Trophoblast cell (in vitro differentiated cells and primary cell): ENCODE measurements at regions not wholly inside any gene's neighbourhood (a gene's known extent, or its start where the extent isn't known, plus 50 kb on each side); places are given as distances from the start of the nearest gene placed in this dataset.

Source experiments
- DNase-seq, 2 donors: peaks; one replicate each; pipeline ENCODE4 v3.0.0-alpha.2; 2016
- H2AFZ ChIP-seq: 2 replicates; pipeline ENCODE4 v1.6.1; 2013; ENCODE audit warnings: low read length, moderate library complexity, mild to moderate bottlenecking; ENCODE audit not compliant: insufficient read depth, poor library complexity
- H2AK5ac ChIP-seq: 2 replicates; pipeline ENCODE4 v1.6.1; 2013; ENCODE audit warnings: mild to moderate bottlenecking, low read length
- H2BK120ac ChIP-seq: 2 replicates; pipeline ENCODE4 v1.6.1; 2013; ENCODE audit warnings: low read length, mild to moderate bottlenecking, moderate library complexity; ENCODE audit not compliant: insufficient read depth, poor library complexity
- H2BK12ac ChIP-seq: 2 replicates; pipeline ENCODE4 v1.6.1; 2013; ENCODE audit warnings: mild to moderate bottlenecking, low read length, moderate library complexity
- H2BK5ac ChIP-seq: 2 replicates; pipeline ENCODE4 v1.6.1; 2013; ENCODE audit warnings: low read length, low read depth, moderate library complexity, mild to moderate bottlenecking; ENCODE audit not compliant: poor library complexity
- H3K14ac ChIP-seq: 2 replicates; pipeline ENCODE4 v1.6.1; 2013; ENCODE audit warnings: mild to moderate bottlenecking, low read length
- H3K18ac ChIP-seq: 2 replicates; pipeline ENCODE4 v1.6.1; 2013; ENCODE audit warnings: mild to moderate bottlenecking, low read length
- H3K23ac ChIP-seq: 2 replicates; pipeline ENCODE4 v1.6.1; 2013; ENCODE audit warnings: low read length
- H3K27ac ChIP-seq: 2 replicates; pipeline ENCODE4 v1.5.1; 2013; ENCODE audit warnings: low read depth, mild to moderate bottlenecking, inconsistent platforms, low read length, moderate library complexity
- H3K27me3 ChIP-seq: 2 replicates; pipeline ENCODE4 v1.6.1; 2013; ENCODE audit warnings: inconsistent platforms, mild to moderate bottlenecking, low read length, moderate library complexity; ENCODE audit not compliant: insufficient read depth
- H3K36me3 ChIP-seq, 2 experiments: 1 replicate in 1 of 2; 2 replicates in 1 of 2; pipeline ENCODE4 v1.6.1; 2013; ENCODE audit warnings: low read length in 2 of 2, mild to moderate bottlenecking in 2 of 2, moderate library complexity in 1 of 2; ENCODE audit not compliant: insufficient read depth in 2 of 2, control insufficient read depth in 1 of 2
- H3K4ac ChIP-seq: 2 replicates; pipeline ENCODE4 v1.6.1; 2013; ENCODE audit warnings: low read depth, mild to moderate bottlenecking, low read length, moderate library complexity
- H3K4me1 ChIP-seq, 2 experiments: 1 replicate in 1 of 2; 2 replicates in 1 of 2; pipeline ENCODE4 v1.6.1; 2013; ENCODE audit warnings: low read length in 2 of 2, mild to moderate bottlenecking in 2 of 2, moderate library complexity in 1 of 2; ENCODE audit not compliant: insufficient read depth in 2 of 2, control insufficient read depth in 1 of 2
- H3K4me2 ChIP-seq: 2 replicates; pipeline ENCODE4 v1.6.1; 2013; ENCODE audit warnings: inconsistent platforms, mild to moderate bottlenecking, low read length, moderate library complexity
- H3K4me3 ChIP-seq: 2 replicates; pipeline ENCODE4 v1.5.1; 2013; ENCODE audit warnings: mild to moderate bottlenecking, low read depth, low read length, inconsistent platforms
- H3K79me1 ChIP-seq: one replicate; pipeline ENCODE4 v1.6.1; 2013; ENCODE audit warnings: low read length
- H3K79me2 ChIP-seq: 2 replicates; pipeline ENCODE4 v1.6.1; 2013; ENCODE audit warnings: low read length, mild to moderate bottlenecking; ENCODE audit not compliant: control insufficient read depth, insufficient read depth, poor library complexity
- H3K9ac ChIP-seq: 2 replicates; pipeline ENCODE4 v1.6.1; 2013; ENCODE audit warnings: mild to moderate bottlenecking, low read length
- H3K9me3 ChIP-seq: 2 replicates; pipeline ENCODE4 v1.6.1; 2013; ENCODE audit warnings: low read depth, mild to moderate bottlenecking, control low read depth, inconsistent platforms, low read length; ENCODE audit not compliant: insufficient read depth
- H4K12ac ChIP-seq: 2 replicates; pipeline ENCODE4 v1.6.1; 2013; ENCODE audit warnings: low read depth, mild to moderate bottlenecking, low read length, moderate library complexity
- H4K8ac ChIP-seq: 2 replicates; pipeline ENCODE4 v1.6.1; 2013; ENCODE audit warnings: low read depth, mild to moderate bottlenecking, low read length, moderate library complexity
- H4K91ac ChIP-seq: one replicate; pipeline ENCODE4 v1.6.1; 2013; ENCODE audit warnings: low read depth, mild to moderate bottlenecking, low read length, moderate library complexity
- WGBS: extraction: QIAGEN DNeasy Blood & Tissue Kit; methylation state at CpG from one replicate; pipeline ENCODE4 v1.1.7; 2013; ENCODE audit warnings: missing lambda C conversion rate; ENCODE audit not compliant: insufficient read length, insufficient coverage; ENCODE audit errors: extremely low coverage; 5-methylcytosine and 5-hydroxymethylcytosine counted together

DNA sequence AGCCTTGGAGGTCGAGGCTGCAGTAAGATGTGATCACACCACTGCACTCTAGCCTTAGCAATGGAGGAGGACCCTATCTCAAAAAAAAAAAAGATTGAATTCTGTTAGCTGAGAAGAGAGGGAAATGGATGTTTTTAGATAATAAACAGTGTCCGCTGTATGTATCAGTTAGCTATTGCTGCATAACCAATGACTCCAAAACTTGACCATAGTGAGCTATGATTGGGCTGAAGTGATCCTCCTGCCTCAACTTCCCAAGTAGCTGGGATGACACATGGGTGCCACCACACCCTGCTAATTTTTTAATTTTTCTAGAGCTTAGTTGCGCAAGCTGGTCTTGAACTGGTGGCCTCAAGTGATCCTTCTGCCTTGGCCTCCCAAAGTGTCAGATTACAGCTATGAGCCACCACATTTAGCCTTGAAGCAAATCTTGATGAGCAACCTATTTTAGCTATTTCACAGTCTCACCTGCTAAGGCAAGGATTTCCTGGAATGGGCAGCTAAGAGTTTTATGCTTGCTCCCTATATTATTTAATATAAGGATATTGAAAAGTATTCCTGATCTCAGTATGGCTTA lies 68.3 kb upstream of the ATF7IP2 start:
- peak overlapping the region; percentile 74 for H4K91ac ChIP-seq
- peaks cover 7% of the 10 kb centered on the region for H3K79me1 ChIP-seq
- no peak overlapping the region for H3K14ac ChIP-seq
- no CpG with 5 or more reads among the region's 3 CpGs for whole genome bisulfite sequencing
- H3K18ac ChIP-seq, result no peak overlapping the region
- H4K12ac ChIP-seq, result no peak overlapping the region
- peaks cover 9 to 10% of the 10 kb centered on the region in 2 experiments for H3K4me1 ChIP-seq
- H3K9me3 ChIP-seq, result no peaks in the 10 kb centered on the region
- no peak overlapping the region for H2BK5ac ChIP-seq
- no peaks in the 10 kb centered on the region for H3K36me3 ChIP-seq
- no peak overlapping the region for H2AFZ ChIP-seq
- no peak overlapping the region for H3K23ac ChIP-seq
- no peak overlapping the region for H3K9ac ChIP-seq
- H3K27me3 ChIP-seq, result no peaks in the 10 kb centered on the region
- no peak overlapping the region for H4K8ac ChIP-seq
- no peak overlapping the region for H3K4me2 ChIP-seq
- no peak overlapping the region for H2BK120ac ChIP-seq
- no peak overlapping the region for H3K27ac ChIP-seq
- DNase-seq, result peak in 1 of 2 donors; percentile 60
- H3K4ac ChIP-seq, result no peak overlapping the region
- H3K4me3 ChIP-seq, result no peak overlapping the region
- peak overlapping the region; percentile 15 for H2BK12ac ChIP-seq
- H3K79me2 ChIP-seq, result no peaks in the 10 kb centered on the region
- H2AK5ac ChIP-seq, result no peak overlapping the region

- H2AK5ac ChIP-seq, result peak overlapping the region; percentile 81
- H3K18ac ChIP-seq, result no peak overlapping the region
- H3K9me3 ChIP-seq, result no peaks in the 10 kb centered on the region
- peaks cover 10% of the 10 kb centered on the region for H3K79me1 ChIP-seq
- H4K91ac ChIP-seq, result peak overlapping the region; percentile 81
- peak overlapping the region; percentile 78 for H2BK12ac ChIP-seq
- H3K4me3 ChIP-seq, result no peak overlapping the region
- no peak overlapping the region for H3K23ac ChIP-seq
- no peaks in the 10 kb centered on the region for H3K36me3 ChIP-seq
- peak overlapping the region; percentile 57 for H4K8ac ChIP-seq
- peaks cover 9 to 16% of the 10 kb centered on the region in 2 experiments for H3K4me1 ChIP-seq
- DNase-seq, result peak in 1 of 2 donors; percentile 50
- H3K27ac ChIP-seq, result no peak overlapping the region
- no peak overlapping the region for H4K12ac ChIP-seq
- H2BK5ac ChIP-seq, result peak overlapping the region; percentile 60
- WGBS, result no CpG with 5 or more reads among the region's 11 CpGs
- H3K4me2 ChIP-seq, result no peak overlapping the region
- no peaks in the 10 kb centered on the region for H3K79me2 ChIP-seq
- H3K9ac ChIP-seq, result no peak overlapping the region
- no peaks in the 10 kb centered on the region for H3K27me3 ChIP-seq
- no peak overlapping the region for H2AFZ ChIP-seq
- no peak overlapping the region for H3K14ac ChIP-seq
- H2BK120ac ChIP-seq, result peak overlapping the region; percentile 68
- no peak overlapping the region for H3K4ac ChIP-seq
Measured at GRCh38 chr16:10318798-10319500, 66.9 kb upstream of the ATF7IP2 start.

GRCh38 chr16:10321407-10322387 lies 64.2 kb upstream of the ATF7IP2 start:
- Histone ChIP-seq H2BK12ac (no peak overlapping the region), H4K8ac (no peak overlapping the region), H3K23ac (no peak overlapping the region), H3K9ac (no peak overlapping the region), H3K79me1 (peaks cover 12% of the 10 kb centered on the region), H4K12ac (no peak overlapping the region), H3K4me1 (peaks cover 5 to 11% of the 10 kb centered on the region in 2 experiments), H2AK5ac (no peak overlapping the region), H3K27me3 (no peaks in the 10 kb centered on the region), H3K27ac (peak overlapping the region; percentile 27), H3K4me3 (no peak overlapping the region), H3K4ac (no peak overlapping the region), H2BK120ac (no peak overlapping the region), H3K18ac (no peak overlapping the region), H3K36me3 (no peaks in the 10 kb centered on the region), H3K4me2 (no peak overlapping the region), H3K79me2 (no peaks in the 10 kb centered on the region), H2AFZ (no peak overlapping the region), H2BK5ac (no peak overlapping the region), H4K91ac (no peak overlapping the region), H3K14ac (no peak overlapping the region), H3K9me3 (no peaks in the 10 kb centered on the region)
- no peak for DNase-seq
- no CpG with 5 or more reads among the region's 6 CpGs for WGBS

DNA sequence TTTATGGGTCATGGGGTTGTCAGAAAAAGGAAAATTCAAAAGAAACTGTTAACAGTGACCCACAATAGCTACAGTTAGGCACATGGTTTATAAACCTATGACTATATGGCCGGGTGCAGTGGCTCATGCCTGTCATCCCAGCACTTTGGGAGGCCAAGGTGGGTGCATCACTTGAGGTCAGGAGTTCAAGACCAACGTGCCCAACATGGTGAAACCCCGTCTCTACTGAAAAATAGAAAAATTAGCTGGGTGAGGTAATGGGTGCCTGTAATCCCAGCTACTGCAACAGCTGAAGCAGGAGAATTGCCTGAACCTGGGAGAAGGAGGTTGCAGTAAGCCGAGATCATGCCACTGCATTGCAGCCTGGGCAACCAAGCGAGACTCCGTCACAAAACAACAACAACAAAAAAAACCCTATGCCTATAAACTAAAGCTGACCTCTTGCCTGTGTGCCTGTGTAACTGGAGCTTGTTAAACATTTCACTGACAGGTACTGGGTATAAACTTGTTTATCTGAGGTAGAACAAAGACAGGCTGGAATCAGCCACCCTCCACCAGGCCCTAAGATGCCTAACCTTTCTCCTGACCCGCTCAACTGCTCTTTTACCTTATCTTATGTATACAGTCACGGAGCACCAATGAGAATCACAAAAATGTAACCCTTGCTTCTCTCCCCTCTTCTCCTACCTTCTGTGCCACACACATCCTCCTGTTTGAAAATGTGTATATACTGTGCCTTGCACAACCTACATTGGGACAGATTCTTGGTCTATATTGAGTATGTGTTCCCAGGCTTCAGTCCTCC lies 62.9 kb upstream of the ATF7IP2 start:
- Histone ChIP-seq H3K4me1 (peaks cover 5 to 11% of the 10 kb centered on the region in 2 experiments), H3K4me3 (no peak overlapping the region), H2BK120ac (peak overlapping the region; percentile 37), H3K9ac (no peak overlapping the region), H3K36me3 (no peaks in the 10 kb centered on the region), H2BK5ac (no peak overlapping the region), H4K8ac (no peak overlapping the region), H3K9me3 (no peaks in the 10 kb centered on the region), H3K18ac (no peak overlapping the region), H4K12ac (no peak overlapping the region), H4K91ac (peak overlapping the region; percentile 60), H2AK5ac (no peak overlapping the region), H3K79me2 (no peaks in the 10 kb centered on the region), H2AFZ (no peak overlapping the region), H3K79me1 (peaks cover 12% of the 10 kb centered on the region), H3K4ac (no peak overlapping the region), H3K27ac (peak overlapping the region; percentile 79), H3K27me3 (no peaks in the 10 kb centered on the region), H3K14ac (no peak overlapping the region), H3K23ac (no peak overlapping the region), H2BK12ac (peak overlapping the region; percentile 81), H3K4me2 (peak overlapping the region; percentile 5)
- DNase-seq, result peak; percentile 48 to 80
- no CpG with 5 or more reads among the region's 8 CpGs for WGBS
